NCI-H446 (cell line): ENCODE measurements at regions not wholly inside any gene's neighbourhood (a gene's known extent, or its start where the extent isn't known, plus 50 kb on each side); places are given as distances from the start of the nearest gene placed in this dataset.

Source experiments
- DNase-seq, 2 experiments: peaks; one replicate each; lab custom pipeline; 2025; lab: John Stamatoyannopoulos, UW

DNA sequence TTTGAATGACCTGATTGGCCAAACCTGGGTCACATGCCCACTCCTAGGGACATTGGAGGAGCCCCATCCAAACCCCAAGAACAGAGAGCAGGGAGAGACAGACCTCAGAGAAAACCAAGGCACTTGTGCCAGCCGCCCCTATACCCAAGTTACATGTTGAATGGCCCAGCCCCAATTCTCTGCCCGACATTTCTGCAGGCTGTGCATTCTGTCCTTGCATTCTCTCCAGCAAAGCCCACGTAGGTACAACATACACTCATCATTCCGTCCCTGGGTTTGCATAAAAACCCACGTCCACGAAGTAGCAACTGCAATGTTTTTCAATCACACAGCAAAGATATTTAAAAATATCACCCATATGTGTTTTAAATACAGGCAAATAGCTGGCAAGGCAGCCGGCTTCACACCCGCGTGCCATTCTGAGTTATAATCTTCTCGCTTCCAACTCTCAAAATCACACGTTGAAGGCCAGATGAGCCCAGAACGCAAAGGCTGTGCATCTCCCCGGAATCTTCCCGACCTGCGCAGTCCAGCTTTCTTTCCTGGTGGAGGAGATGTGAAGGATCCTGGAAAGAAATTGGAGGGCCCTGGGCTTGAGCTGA lies 91.7 kb upstream of the MYL2 start:
- DNase-seq = no peak

DNA sequence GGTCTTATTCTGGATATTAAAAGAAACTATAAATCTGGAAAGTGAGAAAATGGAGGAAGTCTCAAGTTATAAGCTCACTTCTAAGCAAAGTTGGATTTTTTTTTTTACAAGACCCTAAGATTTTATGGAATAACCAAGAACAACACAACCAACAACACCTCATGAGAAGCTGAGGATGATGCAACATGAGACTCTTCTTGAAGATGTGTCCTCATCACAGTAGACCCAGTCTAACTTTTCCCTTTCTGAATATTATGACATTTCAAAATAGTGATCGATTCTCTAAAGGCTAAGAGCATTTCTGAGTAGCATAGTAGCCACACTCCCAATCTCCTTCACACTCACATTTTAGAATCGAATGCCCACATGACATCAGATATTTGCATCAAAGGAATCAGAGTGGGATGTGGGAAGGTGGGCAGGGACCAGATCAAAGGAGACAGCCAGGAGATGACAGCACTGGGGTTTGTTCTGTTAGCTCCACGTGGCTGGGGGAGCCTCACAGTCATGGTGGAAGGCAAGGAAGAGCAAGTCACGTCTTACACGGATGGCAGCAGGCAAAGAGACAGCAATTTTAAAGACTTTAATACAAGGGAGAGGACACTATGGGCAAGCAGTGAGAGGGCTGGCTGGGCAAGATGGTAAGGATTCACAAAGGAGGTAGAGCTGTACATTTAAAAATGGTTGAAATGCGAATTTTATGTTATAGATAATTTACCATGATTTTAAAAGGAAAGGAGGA lies 90.7 kb upstream of the MYL2 start:
- DNase-seq = no peak

DNA sequence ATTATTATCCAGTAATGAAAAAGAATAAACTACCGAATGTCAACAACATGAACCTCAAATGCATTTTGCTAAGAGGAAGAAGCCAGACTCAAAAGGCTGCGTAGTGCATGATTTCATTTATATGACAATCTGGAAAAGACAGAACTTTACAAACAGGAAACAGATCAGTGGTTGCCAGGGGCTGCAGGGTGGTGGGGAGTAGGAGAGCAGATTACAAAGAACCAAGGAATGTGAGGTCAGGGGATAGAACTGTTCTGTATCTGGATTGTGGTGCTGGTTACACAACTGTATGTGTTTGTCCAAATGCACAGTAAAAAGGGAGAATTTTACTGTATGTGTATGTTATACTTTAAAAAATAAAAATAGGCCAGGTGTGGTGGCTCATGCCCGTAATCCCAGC lies 89.7 kb upstream of the MYL2 start:
- no peak for DNase-seq

DNA sequence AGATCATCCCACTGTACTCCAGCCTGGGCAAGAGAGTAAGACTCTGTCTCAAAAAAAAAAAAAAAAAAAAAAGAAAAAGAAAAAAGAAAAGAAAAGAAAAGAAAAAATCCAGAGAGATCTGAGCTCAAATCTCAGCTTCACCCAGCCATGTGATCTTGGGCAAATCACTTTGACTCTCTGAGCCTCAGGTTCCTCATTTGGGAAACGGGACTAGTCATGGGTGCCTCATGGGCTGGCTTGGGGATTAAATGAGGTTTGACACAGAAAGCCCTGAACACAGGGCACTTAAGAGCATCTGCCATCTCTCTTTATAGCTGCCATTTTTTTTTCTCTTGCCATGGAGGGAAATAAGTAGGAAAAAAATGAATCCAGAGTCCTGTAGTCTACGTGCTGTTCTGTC lies 86.2 kb upstream of the MYL2 start:
- no peak for DNase-seq

DNA sequence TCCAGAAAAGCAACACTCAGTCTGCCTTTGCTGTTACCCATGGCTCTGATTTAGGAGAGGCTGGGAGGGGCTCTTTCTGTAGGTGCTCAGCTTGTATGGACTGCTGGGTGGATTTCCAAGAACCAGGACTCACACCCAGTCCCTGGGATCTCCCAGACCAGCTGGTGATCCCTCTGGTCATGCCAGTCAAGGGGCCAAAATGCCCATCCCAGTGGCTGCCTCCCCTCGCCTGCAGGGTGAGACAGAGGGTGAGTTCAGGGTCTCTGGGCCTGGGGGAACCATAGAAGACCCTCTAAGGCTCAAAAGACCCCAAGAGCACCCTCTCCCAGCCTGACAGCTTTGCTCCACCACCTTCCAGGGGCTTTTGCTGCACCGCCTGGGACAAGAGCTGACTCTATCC lies 78.6 kb upstream of the MYL2 start:
- DNase-seq = no peak

DNA sequence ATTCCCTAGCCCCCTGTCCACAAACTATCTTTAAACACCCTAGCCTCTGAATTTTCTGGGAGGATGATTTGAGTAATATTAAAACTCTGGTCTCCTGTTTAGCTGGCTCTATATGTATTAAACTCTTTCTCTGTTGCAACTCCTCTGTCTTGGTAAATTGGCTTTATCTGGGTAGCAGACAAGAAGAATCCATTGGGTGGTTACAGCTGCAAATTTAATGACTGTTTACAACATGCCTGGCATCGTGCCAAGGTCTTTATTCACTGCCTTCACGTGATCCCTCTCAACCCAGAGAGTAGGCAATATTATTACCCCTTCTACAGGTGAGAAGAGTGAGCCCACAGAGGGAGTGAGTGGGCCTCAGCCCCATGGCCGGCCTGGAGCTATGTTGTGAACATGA lies 77.8 kb upstream of the MYL2 start:
- no peak for DNase-seq

DNA sequence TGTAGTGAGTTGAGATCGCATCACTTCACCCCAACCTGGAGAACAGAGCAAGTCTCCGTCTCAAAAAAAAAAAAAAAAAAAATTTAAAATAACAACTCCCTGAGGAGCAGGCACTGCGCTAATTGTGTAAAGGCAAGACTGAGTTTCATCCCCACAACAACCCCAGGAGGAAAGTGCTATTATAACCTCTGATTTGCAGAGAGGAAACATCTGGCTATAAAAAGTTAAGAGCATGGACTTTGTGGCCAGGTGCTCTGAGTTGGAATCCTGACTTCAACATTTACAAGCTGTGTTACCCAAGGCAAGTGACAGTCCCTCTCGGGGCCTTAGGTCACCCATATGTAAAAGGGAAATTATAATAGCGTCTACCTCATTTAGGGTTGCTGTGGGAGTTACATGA lies 76.0 kb upstream of the MYL2 start:
- no peak for DNase-seq

DNA sequence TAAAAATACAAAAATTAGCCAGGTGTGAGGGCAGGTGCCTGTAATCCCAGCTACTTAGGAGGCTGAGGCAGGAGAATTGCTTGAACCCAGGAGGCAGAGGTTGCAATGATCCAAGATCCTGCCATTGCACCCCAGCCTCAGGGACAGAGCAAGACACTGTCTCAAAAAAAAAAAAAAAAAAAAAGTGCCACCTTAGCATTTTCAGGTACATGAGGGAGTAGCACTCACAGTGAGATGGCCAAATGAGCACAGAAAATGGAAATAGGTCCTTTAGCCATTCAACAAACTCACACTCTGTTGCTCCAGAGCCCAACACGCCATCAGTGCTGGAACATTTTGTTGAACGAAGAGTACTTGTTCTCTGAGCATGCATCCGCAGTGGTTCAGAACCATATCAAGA lies 75.2 kb upstream of the MYL2 start:
- no peak for DNase-seq

DNA sequence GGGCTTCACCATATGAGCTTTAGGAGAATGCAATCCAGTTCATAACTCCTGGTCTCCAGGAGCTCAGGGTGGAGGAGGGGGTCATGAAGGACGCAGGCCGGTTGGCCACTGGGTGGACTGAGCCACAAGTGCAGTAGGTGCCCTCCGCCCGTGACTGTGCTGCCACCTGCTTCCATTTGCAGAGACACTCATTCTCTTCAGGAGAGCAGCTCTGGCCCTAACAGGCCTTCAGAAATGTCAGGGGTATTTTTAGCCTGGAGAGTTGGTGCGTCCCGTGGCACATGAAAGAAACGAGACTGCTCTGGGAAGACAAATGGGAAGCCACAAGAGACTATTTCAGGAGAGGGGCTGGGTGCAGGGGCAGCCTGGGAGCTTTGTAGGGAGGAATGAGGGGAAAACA lies 74.6 kb upstream of the MYL2 start:
- no peak for DNase-seq

DNA sequence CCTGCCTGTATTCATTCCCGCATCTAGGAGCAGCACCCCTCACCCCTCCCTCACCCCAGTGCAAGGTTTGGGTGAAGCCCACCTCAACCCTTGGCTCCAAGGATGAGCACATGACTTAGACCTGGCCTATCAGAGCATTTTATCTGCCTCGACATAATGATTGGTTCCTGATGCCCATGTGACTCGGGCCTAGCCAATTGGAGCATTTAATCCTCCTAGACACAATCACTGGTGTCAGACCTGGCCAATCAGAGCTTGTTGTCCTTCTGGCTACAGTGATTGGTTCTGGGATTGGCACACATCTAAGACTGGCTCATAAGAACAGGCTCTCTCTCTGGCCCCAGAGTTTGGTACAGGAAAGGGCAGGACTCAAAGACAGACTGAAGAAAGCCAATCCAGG lies 73.1 kb upstream of the MYL2 start:
- no peak for DNase-seq

DNA sequence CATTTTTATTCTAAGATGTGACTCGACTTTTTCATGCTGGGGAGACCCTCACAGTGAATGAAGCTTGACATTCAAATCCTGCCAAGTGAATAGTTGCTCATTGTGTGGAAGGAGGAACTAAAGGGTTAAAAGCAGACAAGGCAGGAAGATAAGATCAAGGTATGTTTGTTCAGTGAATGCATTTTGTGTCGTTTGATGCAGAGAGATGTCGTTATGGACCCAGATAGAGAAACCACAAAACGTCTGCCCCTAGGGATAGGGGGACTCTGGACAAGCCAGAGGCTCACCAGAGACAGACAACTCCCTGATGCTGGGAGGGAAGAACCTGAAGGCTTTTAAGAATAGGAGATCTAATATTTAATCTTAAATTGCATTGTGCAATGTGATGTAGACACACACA lies 72.5 kb upstream of the MYL2 start:
- no peak for DNase-seq

DNA sequence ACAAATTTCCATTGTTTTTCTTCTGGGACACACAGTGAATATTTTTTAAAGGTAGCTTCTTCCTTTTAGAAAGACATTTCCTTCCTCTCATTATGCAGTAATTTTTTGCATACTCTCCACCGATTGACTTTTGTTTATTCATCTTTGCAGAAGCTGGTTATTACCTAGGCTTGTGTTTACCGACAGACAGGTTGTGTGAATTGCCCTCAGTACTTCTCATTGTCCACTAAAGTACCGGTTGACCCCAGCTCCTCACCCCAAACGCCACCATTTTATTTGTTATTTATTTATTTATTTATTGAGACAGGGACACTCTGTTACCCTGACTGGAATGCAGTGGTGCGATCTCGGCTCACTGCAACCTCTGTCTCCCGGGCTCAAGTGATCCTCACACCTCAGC lies 63.4 kb upstream of the MYL2 start:
- no peak for DNase-seq

DNA sequence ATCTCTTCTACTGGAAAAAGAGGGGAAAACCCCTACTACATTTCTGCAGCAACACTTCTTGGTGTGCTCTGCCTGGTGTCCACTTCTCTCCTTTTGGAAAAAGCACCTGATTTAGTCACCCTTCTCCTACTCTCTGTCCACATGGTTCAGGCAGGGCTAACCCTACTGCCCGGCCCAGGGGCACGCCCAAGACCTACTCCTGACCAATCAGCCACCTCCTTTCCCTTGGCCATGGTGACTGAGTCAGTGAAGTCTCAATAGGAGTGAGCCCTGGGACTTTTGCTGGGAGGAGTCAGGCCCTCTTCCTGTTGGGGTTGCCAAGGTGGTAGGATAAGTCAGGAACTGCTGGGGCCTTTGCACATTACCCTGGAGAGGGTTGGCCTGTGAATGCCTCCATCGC lies 52.5 kb upstream of the MYL2 start:
- DNase-seq = no peak

DNA sequence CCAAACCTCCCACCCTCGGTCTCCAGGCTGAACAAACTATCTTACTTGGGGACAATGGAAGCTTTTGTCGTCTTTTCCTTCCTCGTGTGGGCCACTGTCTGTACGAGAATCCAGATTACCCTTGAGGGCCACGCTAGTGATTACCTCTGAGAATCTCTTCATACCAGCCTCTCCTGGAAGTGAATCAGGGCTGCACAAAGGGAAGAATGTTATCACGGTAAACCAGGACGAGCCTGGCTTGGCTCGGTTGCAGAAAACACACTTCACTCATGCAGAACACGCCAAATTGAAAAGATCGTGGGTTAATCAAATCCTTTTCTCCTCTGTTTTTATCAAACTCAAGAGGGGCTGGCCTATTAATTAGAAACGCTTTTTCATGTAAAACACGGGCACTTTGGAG lies 51.6 kb upstream of the MYL2 start:
- DNase-seq = no peak

DNA sequence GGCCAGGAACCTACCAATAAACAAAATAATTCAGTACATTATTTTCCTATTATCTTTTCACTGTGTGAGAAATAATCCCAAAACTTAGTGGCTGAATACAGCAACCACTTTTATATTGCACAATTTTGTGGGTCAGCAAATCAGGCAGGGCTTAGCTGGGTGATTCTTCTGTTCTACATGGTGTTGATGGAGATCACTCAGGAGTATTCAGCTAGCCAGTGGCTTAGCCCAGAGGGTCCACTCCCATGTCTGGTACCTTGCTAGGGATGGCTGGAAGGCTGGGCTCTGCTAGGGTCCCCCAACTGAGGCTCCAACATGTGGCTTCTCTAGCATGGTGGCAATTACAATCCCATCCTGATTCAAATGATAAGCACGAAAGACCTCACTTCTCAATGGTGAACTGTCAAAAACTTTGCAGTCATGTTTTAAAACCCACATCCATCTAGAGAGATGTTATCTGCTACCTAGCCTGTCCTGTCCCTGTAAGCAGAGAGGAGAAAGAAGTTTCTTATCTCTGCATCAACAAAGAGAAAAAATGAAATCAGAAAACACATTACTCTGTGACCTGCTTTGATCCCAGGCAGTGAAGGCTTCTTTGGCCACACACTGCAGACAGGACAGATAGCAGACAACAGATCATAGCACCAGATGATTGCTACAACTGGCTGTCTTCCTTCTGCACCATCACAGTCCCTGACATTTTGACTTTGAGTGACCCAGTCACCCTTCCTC lies 51.0 kb upstream of the MYL2 start:
- no peak for DNase-seq
